Vagina (tissue), 2 donors: ENCODE measurements at regions not wholly inside any gene's neighbourhood (a gene's known extent, or its start where the extent isn't known, plus 50 kb on each side); places are given as distances from the start of the nearest gene placed in this dataset.
A peak's percentile ranks its signal among the peaks of the same experiment; 100 is the strongest.

ENCODE experiments used
- DNase-seq, 2 donors: peaks; one replicate each; pipeline ENCODE4 v3.0.0-alpha.2; 2017; ENCODE audit errors: extremely low spot score in 2 of 2
- H3K27ac ChIP-seq: fragments of 200-600 bp; sonication (generic); one replicate; pipeline ENCODE4 v1.5.1; 2019
- H3K27me3 ChIP-seq: fragments of 200-600 bp; sonication (generic); one replicate; pipeline ENCODE4 v1.5.1; 2019
- H3K36me3 ChIP-seq, 2 donors: fragments of 200-600 bp; sonication (generic); one replicate each; pipeline ENCODE4 v1.5.1; 2017 to 2019
- H3K4me1 ChIP-seq: fragments of 200-600 bp; sonication (generic); one replicate; pipeline ENCODE4 v1.5.1; 2019
- H3K4me3 ChIP-seq, 2 donors: fragments of 200-600 bp; sonication (generic); 1 replicate in 1 of 2; 2 replicates in 1 of 2; pipeline ENCODE4 v1.5.1; 2016 to 2019
- H3K9me3 ChIP-seq: fragments of 200-600 bp; sonication (generic); one replicate; pipeline ENCODE4 v1.5.1; 2019
- CTCF ChIP-seq, 3 experiments: fragments of 450-650 bp in 2 of 3; fragments of 200-600 bp in 1 of 3; sonication (generic) in 1 of 3; IDR thresholded peaks; one replicate each; pipeline ENCODE4 v1.5.1; 2017 to 2019; ENCODE audit warnings: antibody characterized with exemption in 3 of 3, mild to moderate bottlenecking in 2 of 3, moderate library complexity in 2 of 3
- POLR2A ChIP-seq, 2 donors: fragments of 450-650 bp; IDR thresholded peaks; one replicate each; pipeline ENCODE4 v1.6.1; 2017; ENCODE audit warnings: antibody characterized with exemption in 2 of 2, mild to moderate bottlenecking in 2 of 2, moderate library complexity in 2 of 2
- POLR2AphosphoS5 ChIP-seq, 2 donors: sonication (generic); formaldehyde crosslinking; IDR thresholded peaks; one replicate each; pipeline ENCODE4 v1.9.0; 2017; ENCODE audit warnings: antibody characterized with exemption in 2 of 2, mild to moderate bottlenecking in 2 of 2, low read depth in 1 of 2; ENCODE audit not compliant: insufficient read depth in 1 of 2
- intact Hi-C: fragments of 100-400 bp; cut with DNase I; formaldehyde crosslinking; loops from one replicate; pipeline ENCODE4 v1.15.1; 2023

- Histone ChIP-seq H3K27ac (no peak overlapping the region), H3K4me1 (peaks cover 8% of the 10 kb centered on the region), H3K36me3 (no peaks in the 10 kb centered on the region), H3K4me3 (no peak overlapping the region), H3K27me3 (no peaks in the 10 kb centered on the region), H3K9me3 (no peaks in the 10 kb centered on the region)
- DNase-seq = peak in 1 of 2 donors; percentile 25
- intact Hi-C loops = no loop called here
- TF ChIP-seq POLR2A (IDR thresholded peaks at IDR 0.05) (no peak), CTCF (IDR thresholded peaks at IDR 0.05) (no peak), POLR2AphosphoS5 (IDR thresholded peaks at IDR 0.05; ENCODE audit: insufficient read depth in 1 of 2, low read depth in 1 of 2) (no peak)
Measured at GRCh38 chr5:171629221-171629620, 156.4 kb upstream of the SMIM23 start.

- no peak for DNase-seq
- Histone ChIP-seq H3K36me3 (no peaks in the 10 kb centered on the region), H3K4me3 (peak overlapping the region in 1 of 2 donors; percentile 7), H3K9me3 (no peaks in the 10 kb centered on the region), H3K4me1 (peaks cover 8% of the 10 kb centered on the region), H3K27ac (no peak overlapping the region), H3K27me3 (no peaks in the 10 kb centered on the region)
- TF ChIP-seq POLR2A (IDR thresholded peaks at IDR 0.05) (no peak), CTCF (IDR thresholded peaks at IDR 0.05) (peak in 2 of 3 experiments; percentile 19 to 33)
- intact Hi-C loops = loop anchor here (10.0 kb wide), 1 partner anchor 145 kb away; no protein-coding TSS in a partner anchor
Measured at GRCh38 chr5:171629628-171630349, 155.8 kb upstream of the SMIM23 start.

- H3K4me1 ChIP-seq = peaks cover 8% of the 10 kb centered on the region
- no peaks in the 10 kb centered on the region for H3K36me3 ChIP-seq
- intact Hi-C loops = loop anchor here (10.0 kb wide), 1 partner anchor 146 kb away; no protein-coding TSS in a partner anchor
- no peaks in the 10 kb centered on the region for H3K9me3 ChIP-seq
- DNase-seq = no peak
- TF ChIP-seq POLR2AphosphoS5 (IDR thresholded peaks at IDR 0.05; ENCODE audit: insufficient read depth in 1 of 2, low read depth in 1 of 2) (no peak), CTCF (IDR thresholded peaks at IDR 0.05) (no peak), POLR2A (IDR thresholded peaks at IDR 0.05) (no peak)
- H3K27ac ChIP-seq = no peak overlapping the region
- H3K4me3 ChIP-seq = peak overlapping the region in 1 of 2 donors; percentile 7
- no peaks in the 10 kb centered on the region for H3K27me3 ChIP-seq
Measured at GRCh38 chr5:171630350-171631065, 155.1 kb upstream of the SMIM23 start.

- H3K36me3 ChIP-seq = no peaks in the 10 kb centered on the region
- H3K27me3 ChIP-seq = no peaks in the 10 kb centered on the region
- peaks cover 8% of the 10 kb centered on the region for H3K4me1 ChIP-seq
- DNase-seq = no peak
- TF ChIP-seq POLR2AphosphoS5 (IDR thresholded peaks at IDR 0.05; ENCODE audit: insufficient read depth in 1 of 2, low read depth in 1 of 2) = no peak
- no peak for TF ChIP-seq POLR2A (IDR thresholded peaks at IDR 0.05)
- no peak for TF ChIP-seq CTCF (IDR thresholded peaks at IDR 0.05)
- H3K4me3 ChIP-seq = no peak overlapping the region
- H3K9me3 ChIP-seq = no peaks in the 10 kb centered on the region
- no peak overlapping the region for H3K27ac ChIP-seq
- intact Hi-C loops = loop anchor here (10.0 kb wide), 1 partner anchor 148 kb away; no protein-coding TSS in a partner anchor
Measured at GRCh38 chr5:171632616-171633015, 153.0 kb upstream of the SMIM23 start.
